ENCODE measurements at regions not wholly inside any gene's neighbourhood (a gene's known extent, or its start where the extent isn't known, plus 50 kb on each side); places are given as distances from the start of the nearest gene placed in this dataset.
"Not testable (repeated sequence)": the region's sequence is repeated elsewhere in the genome, so short reads cannot be mapped to it uniquely, and the experiment has no call there.

DNA sequence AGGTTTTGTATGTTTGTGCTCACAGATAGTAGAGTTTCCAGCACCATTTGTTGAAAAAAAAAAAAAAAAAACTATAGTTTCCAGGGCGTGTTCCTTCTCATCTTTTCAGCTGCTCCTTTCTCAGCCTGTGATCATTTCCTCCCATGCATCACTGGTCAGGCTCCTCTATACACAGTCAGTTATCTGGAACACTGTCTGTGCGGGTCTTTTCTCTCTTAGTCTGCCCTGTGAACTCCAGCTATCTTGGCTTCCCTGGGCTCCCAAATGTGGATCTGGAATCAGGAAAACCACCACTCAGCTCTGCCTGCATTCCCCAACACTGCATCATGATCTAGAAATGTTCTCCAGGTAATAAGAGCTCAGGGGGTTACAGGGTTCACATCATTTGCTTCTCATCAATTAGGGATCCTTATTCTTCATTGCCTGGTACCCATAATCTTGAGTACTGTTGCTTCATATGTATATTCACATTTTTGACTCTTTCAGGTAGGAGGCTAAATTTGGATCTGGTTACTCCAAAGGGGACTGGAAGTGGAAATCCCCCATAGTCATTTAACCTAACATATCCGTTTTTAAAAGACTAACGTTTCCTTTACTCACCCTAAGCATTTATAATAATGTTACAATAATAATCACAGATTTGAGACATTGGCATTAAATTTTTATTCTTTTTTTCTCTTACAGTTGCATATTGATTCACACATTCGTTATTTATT is 221.8 kb upstream of the KLF3 start:
- DNase-seq = no peak

DNA sequence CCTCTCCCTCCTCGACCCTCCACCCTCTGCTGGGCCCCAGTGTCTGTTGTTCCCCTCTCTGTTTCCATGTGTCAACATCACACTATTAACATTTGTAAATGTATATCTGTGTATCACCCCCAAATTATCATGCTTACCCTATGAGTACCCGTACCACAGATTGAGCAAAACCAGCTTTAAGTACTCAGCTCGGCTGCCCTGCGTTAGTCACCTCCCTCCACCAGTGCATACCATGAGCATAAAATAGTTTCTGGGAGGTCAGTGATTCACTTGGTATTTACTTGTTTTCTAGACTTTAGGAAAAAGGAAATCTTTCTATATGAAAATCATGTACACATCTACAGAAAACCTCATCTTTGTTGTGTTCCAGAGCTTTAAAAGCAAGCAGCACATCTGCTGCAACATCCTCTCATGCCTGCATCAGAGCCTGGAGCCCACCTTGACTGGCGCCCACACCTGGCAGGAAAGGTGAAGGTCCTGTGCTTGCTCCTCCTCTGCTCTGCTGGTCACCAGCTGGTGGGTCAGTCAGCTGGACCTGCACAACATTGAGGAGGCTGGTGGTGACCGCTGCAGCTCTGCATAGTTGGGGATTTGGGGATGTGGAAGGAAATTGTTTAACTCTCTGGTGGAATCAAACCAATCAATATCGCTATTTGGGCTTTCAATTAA is 214.4 kb upstream of the KLF3 start:
- DNase-seq = no peak

GRCh38 chr4:38452009-38452408 is 212.0 kb upstream of the KLF3 start:
- DNase-seq = no peak

DNA sequence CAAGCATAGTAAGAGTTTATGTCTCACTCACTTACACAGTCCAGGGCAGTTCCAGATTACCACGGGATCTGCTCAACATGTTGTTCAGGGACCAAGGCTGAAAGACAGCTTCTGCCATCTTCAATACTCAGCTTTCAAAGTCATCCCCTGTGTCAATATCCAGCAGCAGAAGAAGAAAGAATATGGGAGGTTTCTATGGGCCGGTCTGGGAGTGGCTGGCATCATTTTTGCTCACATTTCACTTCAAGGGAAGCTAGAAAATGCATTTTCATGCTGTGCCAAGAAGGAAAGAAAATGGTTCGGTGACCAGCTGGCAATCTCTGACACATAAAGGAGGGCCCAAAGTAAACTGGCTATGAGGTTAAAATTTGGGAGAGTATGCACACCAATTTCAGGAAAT is 211.5 kb upstream of the KLF3 start:
- DNase-seq = no peak

- no peak for DNase-seq
These were observed 210.6 kb upstream of the KLF3 start for GRCh38 chr4:38453253-38453881.

DNA sequence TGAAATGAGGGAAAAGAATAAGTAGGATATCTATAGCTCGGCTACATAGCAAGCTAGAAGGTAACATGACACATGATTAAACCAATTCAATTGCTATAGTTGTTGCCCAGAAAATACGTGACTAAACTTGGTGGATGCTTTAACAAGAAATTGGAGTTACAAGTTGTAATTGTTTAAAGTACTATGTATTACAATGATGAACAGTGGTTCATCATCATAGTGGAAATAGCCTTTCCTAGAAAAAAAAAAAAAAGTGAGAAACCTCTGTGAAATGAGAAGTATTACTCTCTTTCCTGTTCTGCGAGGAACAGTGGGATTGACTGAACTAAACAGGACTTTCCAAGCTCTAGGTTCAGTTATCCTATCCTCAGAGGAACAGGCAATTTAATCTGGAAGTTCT is 209.7 kb upstream of the KLF3 start:
- no peak for DNase-seq

- DNase-seq = no peak
These were observed 208.7 kb upstream of the KLF3 start for GRCh38 chr4:38455092-38455862.

DNA sequence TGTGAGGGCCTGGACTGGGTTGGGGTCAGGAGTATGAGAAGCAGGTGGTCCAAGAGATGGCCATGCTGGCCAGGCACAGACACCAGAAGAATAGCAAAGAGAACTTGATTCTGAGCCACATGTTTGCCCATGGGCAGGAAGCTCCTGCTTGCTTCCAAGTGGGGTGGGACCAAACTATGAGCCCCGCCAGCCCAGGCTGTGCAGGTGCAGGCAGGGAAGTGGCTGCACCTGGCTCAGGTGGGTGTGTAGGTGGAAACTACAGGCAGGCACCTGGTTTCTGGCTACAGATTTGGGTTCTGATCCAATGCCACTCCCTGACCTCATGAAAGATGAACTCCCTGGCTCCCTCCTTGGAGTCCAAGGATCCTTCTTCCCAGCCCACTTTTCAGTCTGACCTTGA is 207.9 kb upstream of the KLF3 start:
- no peak for DNase-seq

GRCh38 chr4:38461342-38461741 is 202.7 kb upstream of the KLF3 start:
- DNase-seq = no peak

DNA sequence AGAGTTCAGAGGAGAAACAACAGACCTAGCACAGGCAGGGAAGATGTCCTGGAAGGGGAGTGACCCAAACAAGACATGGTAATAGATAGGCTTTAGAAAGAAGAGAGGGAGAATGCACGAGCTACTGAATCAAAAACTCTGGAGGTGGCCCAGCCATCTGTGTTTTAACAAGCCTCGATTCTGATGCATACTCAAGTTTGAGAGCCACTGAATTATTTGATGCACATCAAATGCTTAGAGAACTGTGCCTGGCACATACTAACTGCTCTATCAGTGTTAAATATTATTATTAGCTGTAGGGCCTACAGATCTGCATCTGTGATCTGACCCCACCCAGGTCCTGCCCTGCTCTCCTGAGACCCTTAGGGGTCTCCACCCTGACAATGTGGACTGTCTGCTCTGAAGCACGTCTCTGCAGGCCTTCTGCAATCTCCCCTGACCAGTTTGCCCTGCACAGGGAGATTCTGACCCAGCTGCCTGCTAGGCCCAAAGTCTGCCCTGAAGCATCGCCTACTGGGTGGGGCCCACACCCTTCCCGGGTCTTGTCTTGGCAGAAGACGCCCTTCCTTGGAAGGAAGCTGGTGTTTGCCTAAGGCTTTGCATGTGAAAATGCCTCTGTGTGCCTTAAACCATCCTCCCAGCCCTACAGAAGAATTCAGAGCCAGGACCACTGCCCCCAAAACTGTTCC is 201.5 kb upstream of the KLF3 start:
- DNase-seq = no peak

GRCh38 chr4:38463268-38463958 is 200.6 kb upstream of the KLF3 start:
- no peak for DNase-seq

GRCh38 chr4:38464328-38464727 is 199.7 kb upstream of the KLF3 start:
- DNase-seq = no peak

- no peak for DNase-seq
These were observed 197.6 kb upstream of the KLF3 start for GRCh38 chr4:38466401-38466800.

GRCh38 chr4:38467296-38467695 is 196.7 kb upstream of the KLF3 start:
- DNase-seq = no peak

GRCh38 chr4:38468339-38468866 is 195.6 kb upstream of the KLF3 start:
- no peak for DNase-seq

DNA sequence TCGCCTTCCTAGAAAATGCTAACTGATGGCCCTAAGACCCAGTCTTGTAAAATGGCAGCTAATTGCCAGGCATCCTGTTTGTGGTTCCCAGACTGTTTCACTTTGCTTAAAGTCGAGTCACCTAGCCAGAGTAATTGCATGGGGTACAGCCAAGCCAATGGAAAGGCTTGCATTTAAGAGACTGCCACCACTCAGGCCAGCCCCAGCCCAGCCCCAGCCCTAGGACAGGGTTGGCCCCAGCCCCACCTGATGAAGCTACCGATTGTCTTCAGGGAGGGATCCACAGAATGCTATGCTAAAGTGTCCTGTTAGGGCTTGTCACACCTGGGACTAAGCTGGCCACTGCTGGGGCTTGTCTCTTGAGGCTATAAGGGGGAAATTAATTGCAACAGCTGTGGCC is 194.6 kb upstream of the KLF3 start:
- DNase-seq = no peak

DNA sequence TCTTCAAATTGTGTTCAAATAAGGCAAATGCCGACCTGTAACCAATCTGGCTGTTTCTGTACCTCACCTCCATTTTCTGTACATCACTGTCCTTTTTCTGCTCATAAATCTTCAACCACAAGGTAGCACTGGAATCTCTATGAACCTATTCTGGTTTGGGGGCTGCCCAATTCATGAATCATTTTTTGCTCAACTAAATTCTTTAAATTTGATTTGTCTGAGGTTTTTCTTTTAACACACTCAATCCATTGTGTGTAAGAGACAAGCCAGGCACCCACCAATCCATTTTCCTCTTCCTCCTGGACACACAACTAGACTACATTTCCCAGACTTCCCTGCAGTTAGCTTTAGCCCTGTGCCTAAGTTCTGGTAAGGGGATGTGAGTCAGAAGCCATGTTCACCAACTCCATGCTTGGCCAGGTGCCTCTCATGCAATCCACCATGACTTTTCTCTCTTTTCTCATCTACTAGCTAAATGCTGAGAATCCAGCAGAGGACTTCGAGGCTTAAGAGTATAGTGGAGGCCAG is 193.2 kb upstream of the KLF3 start:
- no peak for DNase-seq

DNA sequence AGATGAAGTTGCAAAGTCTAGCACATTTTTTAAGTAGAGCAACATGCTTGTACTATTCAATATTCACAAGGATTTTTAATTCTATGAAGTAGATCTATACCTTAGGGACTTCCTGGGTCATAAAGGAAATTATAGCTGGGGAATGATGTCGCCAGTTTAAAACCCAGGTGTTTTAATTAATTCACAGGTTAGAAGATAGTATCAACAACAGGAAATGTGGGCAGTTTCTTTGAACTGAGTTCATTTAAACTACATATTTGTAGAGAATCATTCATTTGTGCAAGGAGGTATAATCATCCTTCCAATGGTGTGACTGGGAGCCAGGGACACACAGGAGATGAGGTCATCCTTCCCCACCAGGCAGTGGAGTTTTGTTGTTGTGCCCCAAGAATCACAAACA is 181.3 kb upstream of the KLF3 start:
- DNase-seq = no peak

- DNase-seq = not testable (repeated sequence)
These were observed 180.4 kb upstream of the KLF3 start for GRCh38 chr4:38483628-38484027.

- no peak for DNase-seq
These were observed 174.8 kb upstream of the KLF3 start for GRCh38 chr4:38489011-38489861.

Data from activated CD8-positive, alpha-beta memory T cell treated with anti-CD3 and anti-CD28 coated beads, Interleukin-2, amount 50 U/mL, for 48 hours (primary cell).